ENCODE measurements at regions not wholly inside any gene's neighbourhood (a gene's known extent, or its start where the extent isn't known, plus 50 kb on each side); places are given as distances from the start of the nearest gene placed in this dataset.

DNA sequence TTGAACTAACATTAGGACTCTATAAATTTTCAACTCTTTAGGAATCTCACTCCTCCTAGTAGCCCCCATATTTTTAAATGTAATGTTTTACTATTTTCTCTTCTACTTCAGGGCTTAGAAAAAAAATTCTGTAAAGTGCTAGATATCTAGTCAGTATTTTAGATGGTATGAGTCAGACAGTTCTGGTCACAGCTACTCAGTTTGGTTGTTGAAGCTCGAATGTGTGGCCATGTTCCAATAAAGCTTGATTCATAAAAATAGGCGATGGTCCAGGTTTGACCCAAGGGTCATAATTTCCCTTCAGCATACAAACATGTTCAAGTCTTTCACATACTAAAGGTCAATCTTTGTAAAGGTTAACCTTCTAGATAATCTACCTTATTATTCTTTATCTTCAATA is 566.0 kb upstream of the CDH18 start:
- no peaks in the 10 kb centered on the region for H3K9me2 ChIP-seq (replicated peaks; ENCODE audit: insufficient read depth, low read length)
- no peak overlapping the region for H3K9ac ChIP-seq (ENCODE audit: low read length)
- no peaks in the 10 kb centered on the region for H3F3A ChIP-seq (ENCODE audit: insufficient read depth, low read length)
- H3K36me3 ChIP-seq (replicated peaks; ENCODE audit: insufficient read depth, low read length) = no peaks in the 10 kb centered on the region
- TF ChIP-seq, protein P1, sequence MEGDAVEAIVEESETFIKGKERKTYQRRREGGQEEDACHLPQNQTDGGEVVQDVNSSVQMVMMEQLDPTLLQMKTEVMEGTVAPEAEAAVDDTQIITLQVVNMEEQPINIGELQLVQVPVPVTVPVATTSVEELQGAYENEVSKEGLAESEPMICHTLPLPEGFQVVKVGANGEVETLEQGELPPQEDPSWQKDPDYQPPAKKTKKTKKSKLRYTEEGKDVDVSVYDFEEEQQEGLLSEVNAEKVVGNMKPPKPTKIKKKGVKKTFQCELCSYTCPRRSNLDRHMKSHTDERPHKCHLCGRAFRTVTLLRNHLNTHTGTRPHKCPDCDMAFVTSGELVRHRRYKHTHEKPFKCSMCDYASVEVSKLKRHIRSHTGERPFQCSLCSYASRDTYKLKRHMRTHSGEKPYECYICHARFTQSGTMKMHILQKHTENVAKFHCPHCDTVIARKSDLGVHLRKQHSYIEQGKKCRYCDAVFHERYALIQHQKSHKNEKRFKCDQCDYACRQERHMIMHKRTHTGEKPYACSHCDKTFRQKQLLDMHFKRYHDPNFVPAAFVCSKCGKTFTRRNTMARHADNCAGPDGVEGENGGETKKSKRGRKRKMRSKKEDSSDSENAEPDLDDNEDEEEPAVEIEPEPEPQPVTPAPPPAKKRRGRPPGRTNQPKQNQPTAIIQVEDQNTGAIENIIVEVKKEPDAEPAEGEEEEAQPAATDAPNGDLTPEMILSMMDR (IDR thresholded peaks at IDR 0.05; ENCODE audit: low read length) = no peak
- TF ChIP-seq EZH2 (optimal IDR thresholded peaks at IDR 0.05; ENCODE audit: low read depth, low read length) = no peak
- no peak for TF ChIP-seq EZH2phosphoT487 (IDR thresholded peaks at IDR 0.05; ENCODE audit: low read length)
- no peaks in the 10 kb centered on the region for H3K27me3 ChIP-seq (replicated peaks; ENCODE audit: insufficient read depth, low read length)
- no peak overlapping the region for H3K27ac ChIP-seq (ENCODE audit: low read length)
- no peaks in the 10 kb centered on the region for H3K79me2 ChIP-seq (ENCODE audit: low read length)
- no peak for DNase-seq
- no peak overlapping the region for H3K4me2 ChIP-seq (ENCODE audit: low read depth, low read length)
- no peaks in the 10 kb centered on the region for H4K20me1 ChIP-seq (ENCODE audit: insufficient read depth, low read length)
- H3K4me1 ChIP-seq (ENCODE audit: low read length) = no peaks in the 10 kb centered on the region
- no peak overlapping the region for H3K4me3 ChIP-seq (ENCODE audit: low read length)
- H2AFZ ChIP-seq (ENCODE audit: low read length) = no peak overlapping the region
- H3K9me3 ChIP-seq (replicated peaks; ENCODE audit: insufficient read depth, low read length) = no peaks in the 10 kb centered on the region

- Histone ChIP-seq H3K4me1 (ENCODE audit: low read length) (no peaks in the 10 kb centered on the region), H3K4me3 (ENCODE audit: low read length) (no peak overlapping the region), H3F3A (ENCODE audit: insufficient read depth, low read length) (no peaks in the 10 kb centered on the region), H3K4me2 (ENCODE audit: low read depth, low read length) (no peak overlapping the region), H3K79me2 (ENCODE audit: low read length) (no peaks in the 10 kb centered on the region), H3K36me3 (replicated peaks; ENCODE audit: insufficient read depth, low read length) (no peaks in the 10 kb centered on the region), H3K27ac (ENCODE audit: low read length) (no peak overlapping the region), H3K27me3 (replicated peaks; ENCODE audit: insufficient read depth, low read length) (no peaks in the 10 kb centered on the region), H3K9me2 (replicated peaks; ENCODE audit: insufficient read depth, low read length) (no peaks in the 10 kb centered on the region), H3K9ac (ENCODE audit: low read length) (no peak overlapping the region), H4K20me1 (ENCODE audit: insufficient read depth, low read length) (no peaks in the 10 kb centered on the region), H2AFZ (ENCODE audit: low read length) (no peak overlapping the region), H3K9me3 (replicated peaks; ENCODE audit: insufficient read depth, low read length) (no peaks in the 10 kb centered on the region)
- DNase-seq = no peak
- TF ChIP-seq EZH2 (optimal IDR thresholded peaks at IDR 0.05; ENCODE audit: low read depth, low read length) (no peak), EZH2phosphoT487 (IDR thresholded peaks at IDR 0.05; ENCODE audit: low read length) (no peak)
- TF ChIP-seq, protein P1 (IDR thresholded peaks at IDR 0.05; ENCODE audit: low read length) = no peak
These were observed 550.1 kb upstream of the CDH18 start for GRCh38 chr5:20537911-20538703.

DNA sequence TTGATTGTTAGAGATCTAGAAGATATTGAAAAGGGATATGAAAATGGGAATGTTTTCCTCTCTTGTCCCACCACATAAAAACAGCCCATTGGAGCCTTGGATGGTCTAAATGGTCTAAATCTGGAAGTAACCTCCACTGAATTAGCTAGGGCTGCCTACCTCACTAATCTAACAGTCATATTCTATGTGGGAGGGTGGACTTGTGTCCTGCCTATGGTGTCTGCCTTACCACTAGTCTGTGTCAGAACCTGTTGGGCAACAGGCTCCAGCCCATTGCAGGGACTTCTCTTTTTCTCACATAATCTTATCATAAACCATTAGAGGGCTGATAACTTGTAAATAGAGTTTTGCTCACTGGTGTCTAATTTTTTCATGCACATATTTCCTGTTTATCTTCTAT is 548.8 kb upstream of the CDH18 start:
- no peak overlapping the region for H3K4me2 ChIP-seq (ENCODE audit: low read depth, low read length)
- H3K9me2 ChIP-seq (replicated peaks; ENCODE audit: insufficient read depth, low read length) = no peaks in the 10 kb centered on the region
- no peak overlapping the region for H3K27ac ChIP-seq (ENCODE audit: low read length)
- H3K9ac ChIP-seq (ENCODE audit: low read length) = no peak overlapping the region
- no peaks in the 10 kb centered on the region for H3F3A ChIP-seq (ENCODE audit: insufficient read depth, low read length)
- no peak overlapping the region for H3K4me3 ChIP-seq (ENCODE audit: low read length)
- no peaks in the 10 kb centered on the region for H3K79me2 ChIP-seq (ENCODE audit: low read length)
- H4K20me1 ChIP-seq (ENCODE audit: insufficient read depth, low read length) = no peaks in the 10 kb centered on the region
- no peaks in the 10 kb centered on the region for H3K9me3 ChIP-seq (replicated peaks; ENCODE audit: insufficient read depth, low read length)
- no peaks in the 10 kb centered on the region for H3K4me1 ChIP-seq (ENCODE audit: low read length)
- no peak for TF ChIP-seq EZH2phosphoT487 (IDR thresholded peaks at IDR 0.05; ENCODE audit: low read length)
- TF ChIP-seq, protein P1 (IDR thresholded peaks at IDR 0.05; ENCODE audit: low read length) = no peak
- no peak for TF ChIP-seq EZH2 (optimal IDR thresholded peaks at IDR 0.05; ENCODE audit: low read depth, low read length)
- H3K27me3 ChIP-seq (replicated peaks; ENCODE audit: insufficient read depth, low read length) = no peaks in the 10 kb centered on the region
- no peak overlapping the region for H2AFZ ChIP-seq (ENCODE audit: low read length)
- no peak for DNase-seq
- no peaks in the 10 kb centered on the region for H3K36me3 ChIP-seq (replicated peaks; ENCODE audit: insufficient read depth, low read length)

All from MM.1S (cell line).